ENCODE measurements at regions not wholly inside any gene's neighbourhood (a gene's known extent, or its start where the extent isn't known, plus 50 kb on each side); places are given as distances from the start of the nearest gene placed in this dataset.

DNA sequence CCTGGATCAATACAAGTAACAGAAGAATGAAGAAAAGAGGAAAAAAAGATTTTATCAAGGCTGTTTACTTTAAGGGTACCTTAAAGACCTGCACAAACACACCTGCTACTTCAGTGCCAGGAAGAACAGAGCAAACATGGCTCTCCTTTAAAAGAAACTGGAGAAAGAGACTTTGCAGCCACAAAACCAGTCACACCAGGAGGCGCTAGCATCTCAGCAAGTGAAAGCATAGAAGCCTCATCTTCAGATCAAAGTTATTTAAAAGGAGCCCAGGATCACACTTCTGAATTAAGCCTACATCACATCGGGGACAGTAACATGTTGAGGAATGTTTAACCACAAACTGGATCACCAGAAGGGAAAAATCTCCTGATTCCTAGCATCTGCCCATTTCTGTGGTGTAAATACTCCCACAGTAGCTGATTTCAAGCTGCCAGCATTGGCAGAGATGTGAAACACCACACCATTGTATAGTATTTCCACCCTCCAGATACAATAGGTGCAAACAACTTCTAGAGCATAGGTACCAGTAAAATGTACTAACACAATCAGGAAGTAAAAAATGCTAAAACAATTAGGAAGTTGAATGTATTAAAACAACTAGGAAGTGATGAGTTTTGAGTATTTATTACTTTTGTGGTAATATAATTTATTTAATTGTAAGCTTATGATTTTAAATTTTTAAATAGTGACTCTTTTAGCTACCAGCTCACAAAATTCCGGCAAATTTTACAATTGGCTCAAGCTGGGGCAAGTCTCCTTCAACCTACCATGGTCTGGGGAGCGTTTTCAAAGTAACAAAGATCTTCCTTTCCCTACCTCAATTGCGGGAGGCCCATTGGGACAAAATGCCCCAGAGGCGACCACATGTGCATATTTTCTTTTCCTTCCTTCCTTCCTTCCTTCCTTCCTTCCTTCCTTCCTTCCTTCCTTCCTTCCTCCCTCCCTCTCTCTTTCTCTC, 105.3 kb upstream of the CLDN14 start:
- in situ Hi-C loops (cut with MboI; ENCODE audit: low pct_unique_long_range_greater_than_20kb in 2 of 9, low sequenced_read_pairs in 9 of 9, unreplicated experiment in 9 of 9): loop anchor here in 1 of 9 experiments (25.0 kb wide), 1 partner anchor 173 kb away; no protein-coding TSS in a partner anchor
- ATAC-seq (replicated peaks in 6 of 8): no peak
- no peak overlapping the region for H3K27ac ChIP-seq
- 34 to 100% (median 80%) methylated on average over 1 to 6 of the region's 6 CpGs; no CpG with 5 or more reads in 1 of the 10 experiments for WGBS, 10 experiments
- H3K4me1 ChIP-seq (replicated peaks in 1 of 2): no peaks in the 10 kb centered on the region
- no peak overlapping the region for H3K4me3 ChIP-seq

DNA sequence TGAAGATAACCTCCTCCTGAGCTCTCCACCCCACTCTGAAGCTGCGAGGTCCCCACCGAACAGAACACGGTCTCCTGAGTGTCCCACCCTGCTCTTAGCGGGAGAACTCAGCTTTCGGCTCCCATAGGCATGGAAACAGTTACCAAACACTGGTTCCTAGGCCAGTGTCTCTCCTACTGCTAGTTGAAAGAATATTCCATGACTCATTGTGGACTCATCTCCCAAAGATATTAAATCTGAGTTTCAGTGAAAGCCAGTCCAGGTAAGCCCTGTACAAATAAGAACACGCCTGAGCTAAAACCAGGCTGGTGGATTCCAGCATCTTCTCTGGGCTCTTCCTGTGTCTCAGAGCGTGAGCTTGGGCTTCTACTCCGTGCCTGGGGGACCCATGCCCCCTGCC, 107.5 kb upstream of the CLDN14 start:
- Histone ChIP-seq H3K27ac (no peak overlapping the region), H3K4me1 (replicated peaks in 1 of 2) (no peaks in the 10 kb centered on the region), H3K4me3 (no peak overlapping the region)
- 40 to 92% (median 80%) methylated on average over 1 to 8 of the region's 8 CpGs; no CpG with 5 or more reads in 1 of the 10 experiments for WGBS, 10 experiments
- ATAC-seq (replicated peaks in 6 of 8): no peak
- in situ Hi-C loops (cut with MboI; ENCODE audit: low pct_unique_long_range_greater_than_20kb in 2 of 9, low sequenced_read_pairs in 9 of 9, unreplicated experiment in 9 of 9): loop anchor here in 1 of 9 experiments (25.0 kb wide), 1 partner anchor 175 kb away; no protein-coding TSS in a partner anchor

DNA sequence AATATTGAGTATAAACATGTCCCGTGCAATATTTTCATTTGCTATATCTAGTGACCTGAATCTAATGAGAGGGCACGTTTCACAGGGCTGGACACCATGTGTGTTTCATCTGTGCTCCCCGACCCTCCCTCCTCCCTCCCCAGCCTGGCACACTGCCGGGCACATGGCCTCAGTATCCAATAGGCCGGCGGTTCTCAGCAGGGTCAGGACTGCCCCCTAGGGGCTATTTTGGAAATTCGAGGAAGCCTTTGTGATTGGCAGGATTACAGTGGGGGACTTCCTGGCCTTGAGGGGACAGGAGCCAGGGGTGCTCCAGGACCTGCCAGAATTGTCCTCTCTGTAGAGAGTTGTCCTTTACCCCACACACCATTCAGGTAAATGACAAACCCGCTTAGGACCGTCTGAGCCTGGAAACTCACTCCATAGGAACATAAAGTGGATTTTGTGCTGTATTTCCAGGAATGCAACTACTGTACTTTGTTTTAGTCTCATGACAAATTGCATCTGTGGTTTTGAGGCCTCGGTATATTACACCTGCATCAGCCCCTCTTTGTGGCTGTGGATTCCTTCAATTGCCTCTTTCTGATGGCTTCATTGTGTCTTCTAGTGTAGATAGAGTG, 109.5 kb upstream of the SIM2 start:
- peak in 3 of 8 experiments; percentile 94 to 98 (median 96) for ATAC-seq (replicated peaks in 6 of 8)
- Histone ChIP-seq H3K27ac (no peak overlapping the region), H3K4me1 (replicated peaks in 1 of 2) (no peaks in the 10 kb centered on the region), H3K4me3 (no peak overlapping the region)
- WGBS, 10 experiments: 0 to 85% (median 36%) methylated on average over 1 to 7 of the region's 10 CpGs; no CpG with 5 or more reads in 4 of the 10 experiments
- in situ Hi-C loops (cut with MboI; ENCODE audit: low pct_unique_long_range_greater_than_20kb in 2 of 9, low sequenced_read_pairs in 9 of 9, unreplicated experiment in 9 of 9): loop anchor here in 1 of 9 experiments (25.0 kb wide), 1 partner anchor 177 kb away; no protein-coding TSS in a partner anchor

DNA sequence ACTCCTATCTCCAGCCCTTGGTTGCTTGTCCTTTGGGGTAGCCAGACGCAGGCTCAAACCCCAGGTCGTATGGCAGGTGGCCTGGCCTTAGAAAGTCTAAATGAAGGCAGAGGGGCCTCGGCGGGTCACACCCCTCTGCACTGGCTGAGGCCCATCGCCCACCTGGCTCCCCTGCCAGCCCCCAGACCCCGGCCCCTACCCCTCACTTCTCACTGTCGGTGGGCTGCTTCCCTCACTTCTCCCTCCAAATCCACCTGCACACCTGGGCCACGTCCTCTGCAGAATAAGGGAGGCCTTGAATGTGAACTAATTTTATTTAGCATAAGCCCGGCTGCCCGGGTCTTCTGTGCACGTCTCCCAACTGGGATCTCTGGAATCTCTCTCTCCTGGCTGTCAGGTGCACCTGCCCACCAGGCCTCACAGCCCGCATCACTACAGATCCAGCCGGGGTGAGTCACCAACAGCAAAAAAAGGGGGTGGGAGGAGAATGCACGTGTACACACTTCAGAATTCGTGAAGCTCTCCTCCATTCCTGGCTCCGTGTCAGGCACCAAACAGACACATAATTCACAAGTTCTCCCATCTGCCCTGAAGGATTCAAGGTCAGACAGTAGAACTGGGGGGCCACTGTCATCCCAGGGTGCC, 107.5 kb upstream of the SIM2 start:
- no CpG with 5 or more reads among the region's 16 CpGs for WGBS, 10 experiments
- no peak overlapping the region for H3K4me3 ChIP-seq
- H3K4me1 ChIP-seq (replicated peaks in 1 of 2): no peaks in the 10 kb centered on the region
- H3K27ac ChIP-seq: no peak overlapping the region
- in situ Hi-C loops (cut with MboI; ENCODE audit: low pct_unique_long_range_greater_than_20kb in 2 of 9, low sequenced_read_pairs in 9 of 9, unreplicated experiment in 9 of 9): loop anchor here in 1 of 9 experiments (10.0 to 25.0 kb wide), 2 partner anchors 87 to 179 kb away; no protein-coding TSS in a partner anchor
- no peak for ATAC-seq (replicated peaks in 6 of 8)

DNA sequence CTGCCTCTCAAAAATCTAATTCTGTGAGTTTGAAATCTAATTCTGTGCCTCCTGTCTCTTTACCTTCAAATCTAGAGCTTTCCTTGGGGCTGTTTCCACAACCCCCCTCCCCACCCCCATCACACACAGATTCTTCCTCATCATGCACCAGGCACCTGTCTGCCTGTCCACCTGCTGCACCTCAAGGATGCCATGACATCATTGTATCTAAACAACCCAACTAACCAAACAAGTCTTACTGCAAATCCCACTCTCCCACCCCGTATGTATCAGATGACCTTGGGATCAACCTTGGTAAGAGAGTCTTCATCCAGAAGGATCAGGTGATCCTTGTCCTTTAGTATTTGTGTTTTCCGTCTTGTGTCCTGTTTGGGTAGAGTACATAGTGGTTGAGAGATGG, 102.7 kb upstream of the SIM2 start:
- Histone ChIP-seq H3K4me3 (no peak overlapping the region), H3K4me1 (replicated peaks in 1 of 2) (no peaks in the 10 kb centered on the region), H3K27ac (no peak overlapping the region)
- no peak for ATAC-seq (replicated peaks in 6 of 8)
- 60 to 100% (median 87%) methylated on average over 1 of the region's 2 CpGs; no CpG with 5 or more reads in 6 of the 10 experiments for WGBS, 10 experiments
- in situ Hi-C loops (cut with MboI; ENCODE audit: low pct_unique_long_range_greater_than_20kb in 2 of 9, low sequenced_read_pairs in 9 of 9, unreplicated experiment in 9 of 9): loop anchor here in 1 of 9 experiments (10.0 to 25.0 kb wide), 2 partner anchors 91 to 184 kb away; no protein-coding TSS in a partner anchor

DNA sequence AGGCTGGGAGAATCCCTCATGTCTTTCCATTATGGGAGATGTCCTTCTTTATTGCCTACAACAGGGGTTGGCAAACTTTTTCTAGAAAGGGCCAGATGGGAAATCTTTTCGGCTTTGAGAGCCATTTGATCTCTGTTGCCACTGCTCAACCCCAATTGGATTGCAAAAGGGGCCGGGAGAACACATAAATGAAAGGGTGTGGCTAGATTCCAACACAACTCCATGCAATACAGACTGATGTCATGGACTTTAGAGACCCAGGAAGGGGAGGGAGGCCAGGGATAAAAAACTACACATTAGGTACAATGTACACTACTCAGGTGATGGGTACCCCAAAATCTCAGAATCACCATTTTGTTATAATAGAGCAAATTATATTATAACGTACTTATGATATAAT, 97.6 kb upstream of the SIM2 start:
- no peaks in the 10 kb centered on the region for H3K4me1 ChIP-seq (replicated peaks in 1 of 2)
- in situ Hi-C loops (cut with MboI; ENCODE audit: low pct_unique_long_range_greater_than_20kb in 2 of 9, low sequenced_read_pairs in 9 of 9, unreplicated experiment in 9 of 9): no loop called here

GRCh38 chr21:36602735-36603134, 96.2 kb upstream of the SIM2 start:
- Histone ChIP-seq H3K27ac (no peak overlapping the region), H3K4me1 (replicated peaks in 1 of 2) (no peaks in the 10 kb centered on the region), H3K4me3 (no peak overlapping the region)
- in situ Hi-C loops (cut with MboI; ENCODE audit: low pct_unique_long_range_greater_than_20kb in 2 of 9, low sequenced_read_pairs in 9 of 9, unreplicated experiment in 9 of 9): no loop called here
- 35 to 100% (median 89%) methylated on average over 3 to 8 of the region's 8 CpGs; no CpG with 5 or more reads in 2 of the 10 experiments for WGBS, 10 experiments
- no peak for ATAC-seq (replicated peaks in 6 of 8)

More for the DNA sequence above, 97.6 kb upstream of the SIM2 start:
- H3K27ac ChIP-seq: no peak overlapping the region
- no peak overlapping the region for H3K4me3 ChIP-seq
- WGBS, 10 experiments: 0 to 80% (median 63%) methylated on average over 1 to 3 of the region's 3 CpGs; no CpG with 5 or more reads in 1 of the 10 experiments
- ATAC-seq (replicated peaks in 6 of 8): peak in 2 of 8 experiments; percentile 78 to 81

DNA sequence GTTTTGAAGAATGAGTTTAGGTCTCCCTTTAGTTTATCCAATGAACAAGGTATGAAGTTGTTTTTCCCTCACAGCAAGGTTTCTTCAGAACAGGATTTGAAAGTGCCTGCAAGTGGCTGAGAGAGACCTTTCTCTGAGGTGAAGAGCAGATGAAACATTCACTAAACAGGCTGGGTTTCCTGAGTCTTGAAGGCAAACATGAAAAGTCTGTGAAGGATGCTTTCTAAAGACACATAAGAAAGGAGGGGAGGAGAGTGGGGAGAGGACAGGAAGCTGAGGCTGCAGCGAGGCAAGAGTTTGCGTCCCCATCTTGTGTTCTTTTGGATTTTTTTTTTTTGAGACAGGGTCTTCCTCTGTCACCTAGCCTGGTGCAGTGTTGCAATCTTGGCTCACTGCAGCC, 95.7 kb upstream of the SIM2 start:
- in situ Hi-C loops (cut with MboI; ENCODE audit: low pct_unique_long_range_greater_than_20kb in 2 of 9, low sequenced_read_pairs in 9 of 9, unreplicated experiment in 9 of 9): no loop called here
- Histone ChIP-seq H3K4me3 (no peak overlapping the region), H3K4me1 (replicated peaks in 1 of 2) (no peaks in the 10 kb centered on the region), H3K27ac (no peak overlapping the region)
- WGBS, 10 experiments: 33 to 100% (median 64%) methylated on average over 1 to 2 of the region's 2 CpGs; no CpG with 5 or more reads in 4 of the 10 experiments
- ATAC-seq (replicated peaks in 6 of 8): no peak

DNA sequence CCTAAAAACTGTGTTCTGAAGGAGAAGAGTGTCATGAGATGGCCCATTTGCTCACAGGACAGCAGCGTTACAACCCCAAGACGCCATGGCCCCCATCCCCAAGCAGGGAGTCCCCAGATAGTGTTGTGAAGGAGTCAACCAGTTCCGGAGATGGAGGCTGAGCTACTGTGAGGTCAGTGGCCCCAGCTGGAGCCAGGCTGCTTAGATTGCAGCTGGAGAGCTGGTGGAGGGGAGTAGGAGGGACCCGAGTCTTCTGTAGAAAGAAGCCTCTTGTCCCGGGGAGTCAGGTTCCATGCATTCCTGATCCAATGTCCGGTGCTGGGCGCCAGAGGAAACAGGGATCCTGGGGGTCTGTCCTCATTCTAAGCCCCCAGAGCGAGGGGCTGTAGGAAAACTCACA, 93.5 kb upstream of the SIM2 start:
- H3K4me3 ChIP-seq: no peak overlapping the region
- 15 to 93% (median 80%) methylated on average over 1 to 6 of the region's 8 CpGs; no CpG with 5 or more reads in 5 of the 10 experiments for WGBS, 10 experiments
- no peak for ATAC-seq (replicated peaks in 6 of 8)
- H3K27ac ChIP-seq: no peak overlapping the region
- in situ Hi-C loops (cut with MboI; ENCODE audit: low pct_unique_long_range_greater_than_20kb in 2 of 9, low sequenced_read_pairs in 9 of 9, unreplicated experiment in 9 of 9): no loop called here
- no peaks in the 10 kb centered on the region for H3K4me1 ChIP-seq (replicated peaks in 1 of 2)

- Histone ChIP-seq H3K4me1 (replicated peaks in 1 of 2) (no peaks in the 10 kb centered on the region), H3K27ac (no peak overlapping the region), H3K4me3 (no peak overlapping the region)
- WGBS, 10 experiments: 58 to 91% (median 67%) methylated on average over 1 to 6 of the region's 19 CpGs; no CpG with 5 or more reads in 4 of the 10 experiments
- in situ Hi-C loops (cut with MboI; ENCODE audit: low pct_unique_long_range_greater_than_20kb in 2 of 9, low sequenced_read_pairs in 9 of 9, unreplicated experiment in 9 of 9): no loop called here
- ATAC-seq (replicated peaks in 6 of 8): peak in 6 of 8 experiments; percentile 51 to 73 (median 61)
Observed at GRCh38 chr21:36606287-36606982, 92.5 kb upstream of the SIM2 start.

- H3K4me1 ChIP-seq (replicated peaks in 1 of 2): no peaks in the 10 kb centered on the region
- WGBS, 10 experiments: 20 to 89% (median 79%) methylated on average over 1 to 5 of the region's 6 CpGs; no CpG with 5 or more reads in 6 of the 10 experiments
- no peak overlapping the region for H3K27ac ChIP-seq
- in situ Hi-C loops (cut with MboI; ENCODE audit: low pct_unique_long_range_greater_than_20kb in 2 of 9, low sequenced_read_pairs in 9 of 9, unreplicated experiment in 9 of 9): no loop called here
- no peak overlapping the region for H3K4me3 ChIP-seq
- no peak for ATAC-seq (replicated peaks in 6 of 8)
Observed at GRCh38 chr21:36606983-36607325, 92.0 kb upstream of the SIM2 start.
